ENCODE measurements at regions not wholly inside any gene's neighbourhood (a gene's known extent, or its start where the extent isn't known, plus 50 kb on each side); places are given as distances from the start of the nearest gene placed in this dataset.

DNA sequence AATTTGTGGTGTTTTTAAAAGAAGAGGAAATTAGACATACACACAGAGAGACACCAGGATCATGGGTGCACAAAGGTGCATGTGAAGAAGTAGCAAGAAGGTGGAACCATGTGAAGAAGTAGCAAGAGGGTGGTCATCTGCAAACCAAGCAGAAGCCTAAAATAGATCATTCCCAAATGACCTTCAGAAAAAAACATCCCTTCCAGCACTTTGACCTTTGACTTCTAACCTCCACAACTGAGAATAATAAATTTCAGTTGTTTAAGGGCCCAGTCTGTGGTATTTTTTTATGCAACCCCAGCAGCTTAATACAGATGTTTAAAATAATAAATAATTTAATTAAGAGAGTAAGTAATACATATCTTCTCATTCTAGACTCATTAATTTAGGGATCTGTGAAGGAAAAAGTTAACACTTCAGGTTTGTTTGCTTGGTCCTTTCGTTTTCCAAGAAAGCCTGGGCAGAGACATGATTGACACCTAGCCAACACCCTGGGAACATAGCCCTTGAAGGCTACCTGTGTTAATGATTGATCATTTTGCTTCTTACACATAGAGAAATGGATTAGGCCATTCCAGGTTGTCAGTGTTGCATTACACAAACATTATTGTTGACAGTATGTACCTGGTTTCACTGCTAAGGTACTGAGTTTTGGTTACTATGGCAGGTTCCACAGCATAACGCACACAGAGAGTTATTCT, 1331.2 kb upstream of the GBE1 start:
- DNase-seq (ENCODE audit: low read depth in 2 of 2, low spot score in 1 of 2) = no peak

DNA sequence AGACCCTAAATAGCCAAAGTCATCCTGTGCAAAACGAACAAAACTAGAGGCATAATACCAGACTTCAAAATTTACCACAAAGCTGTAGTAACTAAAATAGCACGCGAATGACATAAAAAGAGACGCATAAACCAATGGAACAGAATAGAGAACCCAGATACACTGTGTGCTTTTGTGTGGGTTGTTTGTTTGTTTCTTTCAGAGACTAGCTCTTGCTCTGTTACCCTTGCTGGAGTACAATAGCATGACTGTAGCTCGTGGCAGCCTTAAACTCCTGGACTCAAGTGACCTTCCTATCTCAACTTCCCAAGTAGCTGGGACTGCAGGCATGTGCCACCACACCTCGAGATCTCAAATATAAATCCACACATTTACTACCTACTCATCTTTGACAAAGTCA, 1314.6 kb upstream of the GBE1 start:
- no peak for DNase-seq (ENCODE audit: low read depth in 2 of 2, low spot score in 1 of 2)

DNA sequence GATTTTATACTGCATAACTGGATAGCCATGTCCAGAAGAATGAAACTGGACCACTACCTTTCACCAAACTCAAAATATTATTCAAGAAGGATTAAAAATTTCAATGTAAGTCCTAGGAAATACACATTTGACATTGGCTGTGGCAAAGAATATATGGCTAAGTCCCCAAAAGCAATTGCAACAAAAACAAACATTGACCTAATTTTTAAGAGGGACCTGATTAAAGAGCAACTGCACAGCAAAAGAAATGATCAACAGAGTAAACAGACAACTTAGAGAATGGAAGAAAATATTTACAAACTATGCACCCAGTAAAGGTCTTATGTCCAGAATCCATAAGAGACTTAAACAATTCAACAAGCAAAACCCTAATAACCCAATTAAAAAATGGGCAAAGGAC, 1313.0 kb upstream of the GBE1 start:
- DNase-seq (ENCODE audit: low read depth in 2 of 2, low spot score in 1 of 2) = no peak

DNA sequence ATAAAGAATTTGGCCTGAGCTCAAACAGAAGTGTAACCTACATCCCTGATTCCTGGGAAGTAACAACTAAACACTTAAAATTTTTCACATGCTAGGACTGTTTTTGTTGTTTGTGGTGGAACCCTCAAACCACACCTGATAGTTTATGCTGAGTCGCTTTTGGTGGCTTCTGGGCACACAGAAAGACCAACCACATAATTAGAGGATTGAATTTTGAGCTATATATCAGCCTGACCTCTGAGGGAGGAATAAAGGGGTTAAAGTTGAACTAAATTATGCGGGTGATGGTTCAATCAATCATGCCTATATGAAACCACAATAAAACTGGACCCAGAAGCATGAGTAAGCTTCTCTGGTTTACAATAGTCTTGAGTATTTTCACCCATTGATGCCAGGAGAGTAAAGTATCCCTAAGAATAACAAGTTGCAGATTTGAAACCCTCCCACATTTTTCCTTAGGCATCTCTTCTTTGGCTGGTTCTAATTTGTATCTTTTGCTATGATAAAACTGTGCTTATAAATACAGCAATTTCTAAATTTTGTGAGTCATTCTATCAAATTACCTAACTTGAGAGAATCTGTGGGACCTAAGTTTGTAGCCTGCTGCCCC, 1304.5 kb upstream of the GBE1 start:
- no peak for DNase-seq (ENCODE audit: low read depth in 2 of 2, low spot score in 1 of 2)

DNA sequence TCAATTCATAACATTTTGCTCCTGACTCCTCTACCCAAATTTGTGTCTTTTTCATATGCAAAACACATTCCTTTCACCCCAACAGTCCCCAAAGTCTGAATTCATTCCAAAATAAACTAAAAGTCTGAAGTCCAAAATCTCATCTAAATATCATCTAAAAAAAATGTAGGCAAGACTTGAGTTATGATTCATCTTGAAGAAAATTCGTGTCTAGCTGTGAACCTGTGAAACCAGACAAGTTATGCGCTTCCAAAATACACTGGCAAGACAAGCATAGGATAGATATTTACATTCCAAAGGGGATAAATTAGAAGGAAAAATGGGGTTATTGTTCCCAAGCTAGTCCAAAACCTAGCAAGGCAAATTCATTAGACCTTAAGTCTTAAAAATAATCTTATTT, 1302.0 kb upstream of the GBE1 start:
- DNase-seq (ENCODE audit: low read depth in 2 of 2, low spot score in 1 of 2) = no peak

DNA sequence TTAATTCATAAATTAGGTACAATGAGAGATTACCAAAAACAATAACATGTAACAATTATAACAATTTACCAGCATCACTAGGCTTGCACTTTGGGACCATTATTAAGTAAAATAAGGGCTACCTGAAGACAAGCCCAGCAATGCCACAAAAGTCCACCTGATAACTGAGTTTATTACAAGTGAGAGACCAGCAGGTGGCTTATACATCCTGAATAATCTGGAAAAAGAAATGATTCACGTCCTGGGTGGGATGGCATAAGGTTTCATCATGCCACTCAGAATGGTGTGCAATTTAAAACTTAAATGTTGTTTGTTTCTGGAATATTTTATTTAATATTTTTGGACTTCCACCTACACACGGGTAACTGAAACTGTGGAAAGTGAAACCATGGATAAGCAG, 1287.1 kb upstream of the GBE1 start:
- DNase-seq (ENCODE audit: low read depth in 2 of 2, low spot score in 1 of 2) = no peak

DNA sequence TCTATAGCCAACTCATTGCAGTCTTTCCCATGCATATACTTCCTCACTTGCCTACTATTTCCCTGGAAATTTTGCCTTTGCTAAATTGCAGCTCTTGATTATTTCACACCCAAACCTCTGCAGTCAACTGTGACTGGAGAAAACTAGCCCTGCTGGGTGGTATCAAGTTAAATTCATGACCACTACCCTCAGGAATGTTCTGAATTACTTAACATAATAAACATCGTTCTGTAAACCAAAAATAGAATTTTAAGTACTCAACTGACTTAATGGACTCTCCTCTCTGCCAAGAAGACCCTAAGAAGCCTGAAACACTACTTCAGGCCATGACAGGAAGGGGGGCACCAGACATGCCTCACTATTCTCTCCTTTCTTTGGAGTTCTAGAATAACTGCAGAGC, 1278.0 kb upstream of the GBE1 start:
- no peak for DNase-seq (ENCODE audit: low read depth in 2 of 2, low spot score in 1 of 2)

DNA sequence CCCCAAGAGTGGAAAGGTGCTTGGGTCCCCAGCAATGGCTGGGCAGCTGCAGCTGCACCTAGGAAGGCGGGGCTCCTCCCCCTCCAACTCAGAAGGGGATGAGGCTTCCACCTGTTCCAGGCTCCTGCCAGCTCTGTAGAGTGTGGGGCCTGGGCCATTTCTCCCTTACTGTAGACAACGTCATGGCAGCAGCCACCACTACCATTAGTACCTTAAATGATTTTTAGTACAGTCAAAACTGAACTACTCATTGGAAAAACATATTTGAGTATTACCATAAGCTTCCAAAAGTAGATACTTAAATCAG, 1274.2 kb upstream of the GBE1 start:
- DNase-seq (ENCODE audit: low read depth in 2 of 2, low spot score in 1 of 2) = no peak

DNA sequence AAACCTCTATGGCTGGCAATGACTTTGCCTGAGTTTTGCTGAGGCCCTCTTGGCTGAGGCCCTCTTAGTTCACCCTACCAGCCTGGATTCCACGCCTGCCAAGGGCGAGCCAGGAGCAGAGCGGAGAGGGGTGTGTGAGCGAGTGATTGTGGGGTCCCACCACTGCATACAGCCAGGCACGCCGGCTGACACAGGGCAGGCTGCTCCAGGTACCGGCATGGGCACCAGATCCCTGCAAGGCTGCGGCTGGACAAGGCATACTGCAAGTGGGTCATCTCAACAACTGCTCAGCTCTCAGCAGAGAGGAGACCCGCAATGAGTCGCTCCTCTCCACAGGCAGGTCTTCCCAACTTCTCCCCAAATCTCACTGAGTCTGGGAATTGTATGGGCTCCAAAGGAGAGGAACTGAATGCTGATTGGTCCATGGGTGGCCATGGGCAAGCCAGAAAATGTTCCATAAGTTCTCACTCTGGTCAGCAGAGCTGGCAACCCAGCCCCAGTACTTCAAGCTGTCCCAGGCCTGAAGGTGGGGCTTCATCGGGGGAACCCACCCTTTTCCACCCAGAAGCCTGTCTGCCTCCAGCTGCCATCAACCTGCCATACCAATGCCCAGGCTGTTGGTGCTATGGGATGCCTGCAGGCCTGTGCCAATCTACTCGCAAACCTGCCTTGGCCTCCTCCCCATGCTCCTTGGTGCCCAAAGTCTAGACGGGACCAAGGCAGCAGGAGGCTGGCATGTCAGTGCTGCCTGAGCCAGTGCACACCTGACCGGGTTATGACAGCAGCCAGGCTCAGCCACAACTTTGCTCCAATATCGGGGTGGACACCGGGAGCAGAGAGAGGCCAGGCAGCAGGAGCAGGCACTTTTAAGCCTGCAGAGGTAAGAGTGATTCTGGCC, 1273.6 kb upstream of the GBE1 start:
- no peak for DNase-seq (ENCODE audit: low read depth in 2 of 2, low spot score in 1 of 2)

DNA sequence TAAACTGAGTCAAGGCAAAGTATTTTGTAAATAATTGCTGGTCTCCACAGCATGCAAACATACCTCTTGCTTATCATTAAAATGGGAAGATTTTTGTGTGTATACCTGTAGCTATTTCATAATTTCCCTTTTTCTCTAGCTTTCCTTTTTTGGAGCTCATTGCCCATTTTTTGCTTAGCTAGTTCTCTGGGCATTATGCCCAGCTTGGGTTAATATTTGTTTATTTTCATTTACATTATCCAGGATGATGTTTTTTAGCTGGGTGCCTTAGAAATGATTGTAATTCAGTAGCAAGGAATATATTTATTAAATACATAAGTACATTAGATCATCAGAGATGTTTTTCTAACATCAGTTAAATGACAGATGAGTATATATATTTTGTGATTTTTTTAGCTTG, 1271.7 kb upstream of the GBE1 start:
- DNase-seq (ENCODE audit: low read depth in 2 of 2, low spot score in 1 of 2) = no peak

DNA sequence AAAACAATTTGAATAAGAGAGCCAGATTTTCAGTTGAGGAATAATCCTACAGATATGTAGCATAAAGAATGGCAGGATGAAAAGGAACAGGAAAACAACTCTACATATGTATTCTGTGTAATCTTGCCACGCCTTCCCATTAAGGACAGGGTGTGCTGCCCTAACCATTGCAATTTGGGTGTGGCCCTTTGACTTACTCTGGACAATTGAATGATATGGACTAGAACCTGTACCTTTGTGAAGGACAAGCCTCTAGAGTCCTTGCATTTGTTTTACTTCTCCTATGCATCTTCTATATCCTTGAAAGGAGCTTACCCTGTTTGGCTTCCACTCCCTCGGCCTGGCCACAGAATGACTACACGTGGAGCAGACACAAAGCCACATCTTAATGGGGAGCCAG, 1261.6 kb upstream of the GBE1 start:
- DNase-seq (ENCODE audit: low read depth in 2 of 2, low spot score in 1 of 2) = no peak

DNA sequence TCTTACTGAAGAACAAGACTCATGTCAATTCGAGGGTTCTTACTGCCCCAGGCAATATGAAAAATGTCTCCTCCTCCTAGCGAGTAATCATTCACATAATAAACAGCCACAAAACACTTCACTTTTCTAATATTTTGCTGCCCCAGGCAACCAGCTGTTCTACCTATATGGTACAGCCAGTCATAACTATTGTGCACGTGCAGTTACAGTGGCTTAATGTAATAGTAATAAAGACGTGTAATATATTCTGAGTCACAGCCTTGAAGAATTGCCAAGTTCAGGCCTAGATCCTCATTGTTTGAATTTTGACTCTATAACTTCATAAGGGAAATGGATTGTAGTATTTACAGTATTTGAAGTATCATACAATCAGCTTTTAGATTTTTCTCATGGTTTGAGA, 1250.0 kb upstream of the GBE1 start:
- no peak for DNase-seq (ENCODE audit: low read depth in 2 of 2, low spot score in 1 of 2)

DNA sequence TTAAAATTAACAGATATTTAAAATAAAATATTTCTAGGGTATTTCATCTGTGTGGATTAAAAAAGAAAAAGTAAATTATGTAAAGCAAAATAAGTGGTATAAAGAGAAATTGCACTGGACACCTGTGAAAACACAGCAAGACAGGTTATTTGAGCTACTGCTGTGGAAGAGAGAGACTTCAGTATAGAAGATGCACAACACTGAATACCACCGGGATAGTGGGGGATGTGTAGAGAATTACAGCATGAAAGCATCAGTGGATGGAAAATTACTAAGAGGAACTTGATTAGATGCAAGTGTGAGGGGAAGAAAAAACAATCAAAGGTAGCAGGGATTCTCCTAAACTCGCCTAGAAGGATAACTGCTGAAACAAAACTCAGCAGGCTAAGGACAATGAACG, 1242.5 kb upstream of the GBE1 start:
- DNase-seq (ENCODE audit: low read depth in 2 of 2, low spot score in 1 of 2) = no peak

DNA sequence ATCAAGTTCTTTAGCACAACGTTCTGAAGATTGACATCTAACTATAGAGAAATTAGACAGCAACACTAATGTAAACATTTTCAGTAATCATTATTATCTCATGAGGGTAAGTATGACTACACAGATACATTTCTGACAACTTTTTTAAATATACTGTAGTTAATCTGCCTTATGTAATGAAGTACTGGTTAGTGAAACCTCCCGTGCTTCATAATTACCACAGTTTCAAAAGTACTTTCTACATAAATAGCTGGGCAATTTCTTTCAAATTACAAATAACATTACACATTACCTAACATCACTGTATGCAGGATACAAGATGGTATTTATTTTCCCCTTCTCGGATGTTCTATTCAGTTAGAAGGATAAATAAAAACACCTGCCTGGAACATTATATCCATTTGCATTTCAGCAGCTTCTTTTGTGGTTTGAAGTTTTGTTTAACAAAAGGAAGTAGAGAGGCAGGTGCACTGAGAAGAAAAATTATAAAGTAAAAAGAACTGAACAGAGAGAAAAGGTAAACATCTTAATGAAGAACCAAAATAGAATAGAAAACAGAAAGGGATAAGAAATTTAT, 1241.5 kb upstream of the GBE1 start:
- no peak for DNase-seq (ENCODE audit: low read depth in 2 of 2, low spot score in 1 of 2)

DNA sequence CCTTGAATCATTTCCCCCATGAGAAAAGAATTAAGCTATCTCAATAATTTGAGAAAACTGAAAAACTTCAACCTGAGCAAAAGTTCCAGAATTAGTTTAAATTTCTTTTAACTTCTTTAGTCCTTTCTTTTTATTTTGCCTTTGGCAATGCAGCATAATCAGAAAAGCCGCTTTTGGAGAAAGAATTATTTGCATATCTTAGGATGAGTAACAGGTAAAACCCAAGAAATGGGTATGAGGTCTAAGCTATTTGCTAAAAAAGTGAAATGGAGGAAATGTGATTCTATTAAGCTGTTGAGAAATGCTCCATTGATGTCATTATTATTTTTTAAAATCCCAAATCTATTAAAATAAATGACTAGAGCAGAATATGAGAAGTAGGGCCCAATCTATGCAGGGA, 1238.3 kb upstream of the GBE1 start:
- DNase-seq (ENCODE audit: low read depth in 2 of 2, low spot score in 1 of 2) = no peak

DNA sequence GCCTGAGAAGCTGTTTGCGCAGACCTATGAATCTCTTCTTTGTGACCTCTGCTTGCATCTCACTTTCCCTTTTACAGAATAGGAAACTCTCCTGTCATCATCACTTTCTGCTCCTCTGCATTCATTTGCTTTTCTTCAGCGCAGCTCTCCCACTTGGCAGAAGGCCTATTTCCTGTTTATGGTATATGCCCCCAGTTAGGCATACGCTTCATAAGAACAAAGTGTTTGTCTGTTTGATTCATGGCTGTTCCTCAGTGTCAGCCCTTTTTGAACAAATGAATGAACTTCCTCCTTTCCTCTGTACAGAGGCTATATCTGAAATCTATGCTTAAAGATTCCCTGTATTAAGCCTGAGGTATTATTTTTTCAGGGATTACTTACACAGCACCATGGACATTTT, 1216.9 kb upstream of the GBE1 start:
- DNase-seq (ENCODE audit: low read depth in 2 of 2, low spot score in 1 of 2) = no peak

DNA sequence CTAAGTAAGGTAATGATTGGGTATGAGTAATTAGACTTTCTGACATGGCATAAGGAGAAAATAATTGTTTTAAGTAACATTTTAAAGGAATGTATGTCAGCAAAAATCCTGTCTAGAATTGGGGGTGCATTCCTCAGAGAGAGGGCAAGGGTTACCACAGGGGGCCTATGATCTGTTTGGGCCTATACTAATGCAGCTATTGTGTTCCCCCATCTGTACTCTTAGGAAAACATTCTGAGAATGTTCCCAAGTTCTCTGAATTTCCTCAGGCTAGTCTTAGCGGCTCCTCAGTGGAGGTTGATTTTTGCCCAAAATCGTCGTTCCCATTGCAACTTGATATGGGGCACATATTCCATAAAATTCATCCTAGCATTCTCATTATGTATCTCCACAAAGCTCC, 1216.4 kb upstream of the GBE1 start:
- no peak for DNase-seq (ENCODE audit: low read depth in 2 of 2, low spot score in 1 of 2)

DNA sequence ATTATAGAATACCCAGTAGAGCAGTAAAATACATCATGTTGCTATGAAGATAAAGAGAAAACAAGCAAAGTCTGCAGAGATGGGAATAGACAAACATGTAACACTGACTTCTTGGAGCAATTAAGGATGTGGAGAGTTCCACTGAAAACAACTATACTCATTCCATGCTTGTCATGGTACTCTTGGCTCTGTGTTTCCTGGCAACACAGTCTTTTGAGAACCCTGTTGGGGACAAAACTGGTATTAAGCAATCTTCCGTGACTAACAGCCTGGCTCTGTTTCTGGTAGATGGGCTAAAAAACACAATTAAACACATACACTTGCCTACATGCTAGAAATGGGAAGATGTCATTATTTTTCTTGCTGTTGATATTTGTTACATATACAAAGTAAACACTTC, 1212.3 kb upstream of the GBE1 start:
- DNase-seq (ENCODE audit: low read depth in 2 of 2, low spot score in 1 of 2) = no peak

DNA sequence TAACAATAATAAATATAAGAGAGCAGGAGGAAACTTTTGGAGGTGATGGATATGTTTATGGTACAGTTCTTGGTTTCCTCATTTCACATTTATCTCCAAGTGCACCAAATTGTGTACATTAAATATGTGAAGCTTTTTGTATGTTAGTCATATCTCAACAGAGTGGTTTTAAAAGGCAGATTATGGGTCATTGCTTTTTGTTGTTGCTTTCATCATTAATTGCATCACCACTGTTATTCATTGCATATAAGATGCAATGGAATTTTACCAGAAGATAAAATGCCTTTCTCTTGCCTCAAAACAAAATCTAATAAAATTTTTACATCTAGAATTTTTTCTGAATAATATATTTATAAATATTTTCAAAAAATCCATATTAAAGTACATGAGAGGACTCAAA, 1198.9 kb upstream of the GBE1 start:
- no peak for DNase-seq (ENCODE audit: low read depth in 2 of 2, low spot score in 1 of 2)

DNA sequence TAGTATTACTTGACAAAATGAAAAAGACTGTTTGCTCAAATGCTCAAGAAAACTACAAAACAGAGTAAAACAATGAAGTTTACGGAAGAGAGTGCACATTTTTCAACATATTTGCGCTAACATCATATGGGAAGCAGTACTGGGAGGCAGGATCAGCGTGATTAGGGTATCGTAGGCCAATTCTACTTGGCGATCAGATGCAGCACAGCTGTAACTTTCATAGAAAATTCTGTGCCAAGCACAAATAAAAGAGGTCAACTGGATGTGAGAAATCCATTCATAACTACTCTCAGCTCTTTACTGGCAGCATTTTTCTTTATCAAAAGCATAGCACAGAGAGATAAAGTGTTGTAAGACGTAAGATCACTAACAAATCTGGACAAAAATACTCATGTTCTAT, 1196.3 kb upstream of the GBE1 start:
- no peak for DNase-seq (ENCODE audit: low read depth in 2 of 2, low spot score in 1 of 2)

DNA sequence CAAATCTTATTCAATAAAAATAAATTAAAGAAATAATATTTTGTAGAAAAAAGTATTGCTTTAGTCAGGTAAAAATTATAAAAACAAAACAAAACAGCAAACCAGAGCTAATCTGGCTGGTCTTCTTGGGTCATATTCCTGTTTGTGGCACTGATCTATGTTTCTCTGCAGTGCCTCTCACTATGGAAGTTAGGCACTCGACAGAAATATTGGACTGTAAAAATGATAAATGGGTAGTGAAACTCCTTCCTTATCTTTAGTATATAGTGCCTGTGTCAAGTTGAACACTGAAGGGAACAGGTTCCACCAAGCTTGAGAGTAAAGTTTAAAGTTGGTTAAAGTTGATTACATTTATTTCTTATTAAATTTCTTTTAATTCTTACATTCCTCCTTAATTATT, 1195.6 kb upstream of the GBE1 start:
- DNase-seq (ENCODE audit: low read depth in 2 of 2, low spot score in 1 of 2) = no peak

DNA sequence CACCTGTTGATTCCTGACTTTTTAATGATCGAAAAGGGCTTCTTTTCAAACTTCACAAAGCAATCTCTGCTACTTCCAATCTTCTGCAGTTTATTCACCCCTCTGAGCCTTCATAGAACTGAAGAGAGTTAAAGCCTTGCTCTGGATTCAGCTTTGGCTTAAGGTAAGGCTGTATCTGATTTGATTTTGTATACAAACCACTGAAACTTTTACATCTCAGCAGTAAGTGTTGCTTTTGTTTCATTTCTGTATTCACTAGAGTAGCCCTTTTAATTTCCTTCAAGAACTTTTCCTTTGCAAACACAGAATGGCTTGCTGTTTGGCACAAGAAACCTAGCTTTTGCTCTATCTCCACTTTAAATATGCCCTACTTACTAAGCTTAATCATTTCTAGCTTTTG, 1193.0 kb upstream of the GBE1 start:
- no peak for DNase-seq (ENCODE audit: low read depth in 2 of 2, low spot score in 1 of 2)
